Glomerular visceral epithelial cell (primary cell): ENCODE measurements at regions not wholly inside any gene's neighbourhood (a gene's known extent, or its start where the extent isn't known, plus 50 kb on each side); places are given as distances from the start of the nearest gene placed in this dataset.
"Not testable (repeated sequence)": the region's sequence is repeated elsewhere in the genome, so short reads cannot be mapped to it uniquely, and the experiment has no call there.

ENCODE experiments used
- DNase-seq: peaks from one replicate; pipeline ENCODE4 v3.0.0-alpha.2; 2016; ENCODE audit errors: extremely low spot score

DNA sequence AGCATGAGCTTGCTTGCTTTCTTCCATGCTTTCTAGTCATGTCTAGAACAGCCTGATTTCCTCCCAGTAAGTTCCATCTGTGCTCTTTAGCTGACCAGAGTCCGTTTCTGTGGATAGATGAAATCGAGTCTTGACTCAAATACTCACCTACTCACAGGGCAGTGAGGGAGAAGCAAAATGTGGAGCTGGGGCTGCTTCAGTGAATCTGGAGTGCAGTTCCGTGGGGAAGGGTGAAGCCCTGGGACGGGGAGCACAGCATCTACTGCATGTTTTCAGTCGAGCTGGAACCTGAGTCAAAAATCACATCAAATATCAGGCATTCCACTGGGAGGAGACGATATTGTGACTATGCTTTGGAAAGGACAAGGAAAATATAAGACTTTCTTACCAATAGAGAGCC is 70.3 kb upstream of the PRMT8 start:
- DNase-seq: no peak

- DNase-seq: no peak
Observed at GRCh38 chr12:3421191-3421978, 69.6 kb upstream of the PRMT8 start.

GRCh38 chr12:3424796-3425195 is 66.2 kb upstream of the PRMT8 start:
- DNase-seq: not testable (repeated sequence)

DNA sequence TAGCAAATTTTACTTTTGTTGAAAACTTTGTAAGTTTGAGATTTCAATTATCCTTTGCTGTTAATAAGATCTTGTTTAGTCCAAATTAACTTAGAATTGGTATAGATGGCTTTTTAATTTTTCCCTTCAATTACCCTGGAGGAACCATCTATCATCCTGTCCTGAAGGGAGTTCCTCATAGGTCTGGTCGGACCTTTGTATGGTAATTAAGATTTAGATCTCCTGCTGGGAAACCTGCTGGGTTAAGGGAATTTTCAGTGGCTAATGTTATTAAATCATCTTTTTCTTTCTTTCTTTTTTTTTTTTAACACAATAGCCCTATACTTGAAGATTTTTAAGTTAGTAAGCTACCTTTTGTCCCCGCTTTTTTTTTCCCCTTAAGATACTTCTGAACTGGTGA is 63.0 kb upstream of the PRMT8 start:
- DNase-seq: no peak

DNA sequence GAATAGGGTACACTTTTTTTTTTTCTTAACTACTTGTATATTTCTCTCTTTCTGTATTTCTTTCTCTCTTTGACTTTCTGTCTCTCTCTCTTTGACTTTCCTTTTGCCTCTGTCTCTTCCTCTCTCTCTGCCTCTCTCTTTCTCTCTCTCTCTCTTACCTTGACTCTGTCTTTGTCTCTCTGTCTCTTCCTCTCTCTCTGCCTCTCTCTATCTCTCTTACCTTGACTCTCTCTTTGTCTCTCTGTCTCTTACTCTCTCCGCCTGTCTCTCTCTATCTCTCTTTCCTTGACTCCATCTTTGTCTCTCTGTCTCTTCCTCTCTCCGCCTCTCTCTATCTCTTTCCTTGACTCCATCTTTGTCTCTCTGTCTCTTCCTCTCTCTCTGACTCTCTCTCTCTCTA is 62.4 kb upstream of the PRMT8 start:
- no peak for DNase-seq

GRCh38 chr12:3429523-3429922 is 61.5 kb upstream of the PRMT8 start:
- not testable (repeated sequence) for DNase-seq

GRCh38 chr12:3431686-3432085 is 59.3 kb upstream of the PRMT8 start:
- DNase-seq: no peak

DNA sequence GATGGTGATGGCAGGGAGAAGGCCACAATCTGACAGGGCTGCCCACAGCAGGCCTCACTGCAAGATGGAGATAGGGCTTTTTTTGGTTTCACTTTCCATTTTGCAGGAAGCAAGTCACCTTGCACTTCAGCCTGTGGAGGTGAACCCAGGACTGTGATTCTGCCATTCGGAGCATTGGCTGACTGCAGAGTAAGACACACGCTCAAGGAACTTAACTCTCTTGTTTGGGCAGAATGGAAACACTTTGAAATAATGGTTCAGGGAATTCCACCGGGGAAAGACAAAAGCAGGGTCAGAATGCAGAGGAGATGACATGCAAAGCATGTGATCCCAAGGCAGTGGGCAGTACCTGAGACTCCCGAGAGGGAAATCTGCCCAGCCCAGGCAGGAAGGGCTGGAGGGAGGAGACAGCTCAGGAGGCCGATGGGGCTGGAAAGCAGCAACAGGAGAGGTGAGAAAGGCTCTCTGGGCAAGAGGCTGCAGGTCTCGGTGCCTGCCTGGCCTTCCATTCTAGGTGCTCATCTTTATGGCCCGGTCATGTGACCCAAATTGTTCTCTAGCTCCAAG is 58.7 kb upstream of the PRMT8 start:
- no peak for DNase-seq

DNA sequence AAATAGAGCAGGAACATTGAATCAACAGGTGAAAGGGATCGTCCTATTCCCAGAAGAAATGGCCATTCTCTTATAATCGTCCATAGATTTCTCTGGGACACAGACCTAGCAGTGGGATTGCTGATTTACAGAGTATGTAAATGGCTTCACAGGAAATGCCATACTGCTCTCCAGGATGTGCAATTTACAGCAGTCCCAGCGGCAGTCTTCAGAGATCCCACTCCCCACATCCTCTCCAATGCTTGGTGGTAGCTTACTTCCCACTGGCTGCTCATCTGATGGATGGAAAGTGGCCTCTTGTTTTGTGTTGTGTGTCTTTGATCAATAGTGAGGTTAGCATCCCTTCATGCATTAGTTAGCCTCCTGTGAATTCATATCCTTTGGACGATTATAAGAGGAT is 58.1 kb upstream of the PRMT8 start:
- no peak for DNase-seq

DNA sequence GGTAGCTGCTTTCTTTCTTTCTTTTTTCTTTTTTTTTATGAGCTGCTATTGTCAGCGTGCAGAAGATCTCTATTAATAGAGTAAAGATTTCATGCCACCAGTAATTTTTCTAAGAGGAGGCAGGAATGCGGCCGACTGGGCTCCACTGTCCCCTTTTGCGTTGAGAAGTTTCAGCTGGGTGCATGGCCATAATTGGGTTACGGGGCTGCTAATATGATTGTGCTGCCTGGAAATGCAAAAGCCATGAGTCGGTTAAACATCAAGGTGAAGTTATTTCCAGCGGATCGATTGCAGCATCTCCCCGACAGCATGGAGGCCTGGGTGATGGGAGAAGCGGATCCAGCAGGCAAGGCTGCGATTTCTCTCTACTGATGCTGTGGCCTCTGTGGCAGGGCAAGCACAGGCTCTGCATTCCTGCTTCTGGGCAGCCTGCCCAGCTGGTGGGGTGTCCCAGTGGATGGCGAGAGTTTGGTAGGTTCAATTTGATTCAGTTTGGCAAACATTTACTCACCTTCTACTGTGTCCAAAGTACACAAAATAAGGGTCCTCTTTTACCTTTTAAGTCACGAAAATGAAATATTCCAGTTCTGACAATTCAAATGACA is 54.4 kb upstream of the PRMT8 start:
- no peak for DNase-seq

- DNase-seq: no peak
Observed at GRCh38 chr12:3437986-3438385, 53.0 kb upstream of the PRMT8 start.

DNA sequence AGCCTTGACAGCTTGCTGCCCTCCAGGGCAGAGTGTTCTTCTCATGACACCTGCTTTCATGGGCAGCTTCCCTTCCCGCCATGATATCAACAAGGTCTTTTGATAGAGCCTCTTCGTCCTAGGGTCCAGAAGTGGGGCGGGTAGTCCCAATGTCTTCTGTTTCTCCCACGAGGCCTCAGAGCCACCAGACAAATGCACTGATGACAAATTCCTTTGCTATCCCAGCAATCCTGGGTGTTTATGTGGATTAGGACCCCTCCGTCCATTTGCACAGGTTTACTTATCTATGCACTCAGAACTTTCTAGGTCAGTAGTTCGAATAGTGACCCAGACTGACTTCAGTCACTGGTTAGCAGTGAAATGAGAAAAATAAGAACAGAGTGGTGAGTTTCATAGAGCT is 52.6 kb upstream of the PRMT8 start:
- DNase-seq: no peak
